ENCODE measurements at regions not wholly inside any gene's neighbourhood (a gene's known extent, or its start where the extent isn't known, plus 50 kb on each side); places are given as distances from the start of the nearest gene placed in this dataset.

DNA sequence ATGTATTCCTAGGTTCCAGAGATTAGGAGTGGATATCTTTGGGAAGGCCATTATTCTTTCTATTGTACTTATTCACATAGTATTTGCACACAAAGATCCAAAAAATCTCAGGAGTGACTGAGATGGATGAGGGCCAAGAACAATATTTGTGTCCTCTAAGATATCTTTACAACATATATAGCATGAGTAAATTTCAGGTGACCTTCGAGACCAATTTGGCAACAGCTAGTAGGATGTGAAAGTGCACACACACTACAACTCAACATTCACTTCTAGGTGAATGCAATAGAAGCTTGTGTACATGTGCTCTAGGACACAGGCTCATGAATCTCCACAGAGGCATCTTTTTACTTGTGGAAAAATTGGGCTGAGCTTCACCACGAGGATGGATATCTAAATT lies 224.0 kb downstream of the C1orf94 start:
- TF ChIP-seq JUN (IDR thresholded peaks at IDR 0.05; ENCODE audit: borderline replicate concordance, insufficient read depth, insufficient read length, low read depth) (no peak), EZH2 (IDR thresholded peaks at IDR 0.05; ENCODE audit: borderline replicate concordance, low read depth, low read length, severe bottlenecking) (no peak), POLR2A (IDR thresholded peaks at IDR 0.05; ENCODE audit: low read depth, low read length) (no peak), MYC (IDR thresholded peaks at IDR 0.05; ENCODE audit: low read depth, low read length) (no peak)
- TF ChIP-seq, protein P1, sequence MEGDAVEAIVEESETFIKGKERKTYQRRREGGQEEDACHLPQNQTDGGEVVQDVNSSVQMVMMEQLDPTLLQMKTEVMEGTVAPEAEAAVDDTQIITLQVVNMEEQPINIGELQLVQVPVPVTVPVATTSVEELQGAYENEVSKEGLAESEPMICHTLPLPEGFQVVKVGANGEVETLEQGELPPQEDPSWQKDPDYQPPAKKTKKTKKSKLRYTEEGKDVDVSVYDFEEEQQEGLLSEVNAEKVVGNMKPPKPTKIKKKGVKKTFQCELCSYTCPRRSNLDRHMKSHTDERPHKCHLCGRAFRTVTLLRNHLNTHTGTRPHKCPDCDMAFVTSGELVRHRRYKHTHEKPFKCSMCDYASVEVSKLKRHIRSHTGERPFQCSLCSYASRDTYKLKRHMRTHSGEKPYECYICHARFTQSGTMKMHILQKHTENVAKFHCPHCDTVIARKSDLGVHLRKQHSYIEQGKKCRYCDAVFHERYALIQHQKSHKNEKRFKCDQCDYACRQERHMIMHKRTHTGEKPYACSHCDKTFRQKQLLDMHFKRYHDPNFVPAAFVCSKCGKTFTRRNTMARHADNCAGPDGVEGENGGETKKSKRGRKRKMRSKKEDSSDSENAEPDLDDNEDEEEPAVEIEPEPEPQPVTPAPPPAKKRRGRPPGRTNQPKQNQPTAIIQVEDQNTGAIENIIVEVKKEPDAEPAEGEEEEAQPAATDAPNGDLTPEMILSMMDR (IDR thresholded peaks at IDR 0.05; ENCODE audit: extremely low read depth in 1 of 2, insufficient read depth in 1 of 2, low read depth in 1 of 2, low read length in 2 of 2): no peak

All from endothelial cell of umbilical vein (primary cell).